ENCODE measurements at regions not wholly inside any gene's neighbourhood (a gene's known extent, or its start where the extent isn't known, plus 50 kb on each side); places are given as distances from the start of the nearest gene placed in this dataset.
"Not testable (repeated sequence)": the region's sequence is repeated elsewhere in the genome, so short reads cannot be mapped to it uniquely, and the experiment has no call there.

DNA sequence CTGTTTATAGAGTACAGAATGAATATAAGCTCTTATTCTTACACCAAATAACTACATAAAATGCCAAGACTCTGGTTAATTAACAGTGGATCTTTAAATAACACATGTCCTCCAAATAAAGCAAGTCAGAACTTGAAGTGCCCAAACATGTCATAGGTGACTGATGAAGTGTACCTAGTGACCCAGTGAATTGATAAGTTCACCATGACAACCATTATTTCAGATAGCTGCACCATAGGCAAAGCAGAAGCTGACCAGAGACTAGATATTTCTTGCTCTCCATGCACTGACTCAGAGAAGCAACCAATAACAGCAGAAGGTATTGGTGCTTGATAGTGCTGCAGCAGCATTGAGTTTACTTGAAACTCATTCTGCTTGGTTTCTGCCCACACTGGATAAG is 192.1 kb downstream of the DUSP10 start:
- no peak for DNase-seq (ENCODE audit: low read depth in 4 of 4, low spot score in 3 of 4)

DNA sequence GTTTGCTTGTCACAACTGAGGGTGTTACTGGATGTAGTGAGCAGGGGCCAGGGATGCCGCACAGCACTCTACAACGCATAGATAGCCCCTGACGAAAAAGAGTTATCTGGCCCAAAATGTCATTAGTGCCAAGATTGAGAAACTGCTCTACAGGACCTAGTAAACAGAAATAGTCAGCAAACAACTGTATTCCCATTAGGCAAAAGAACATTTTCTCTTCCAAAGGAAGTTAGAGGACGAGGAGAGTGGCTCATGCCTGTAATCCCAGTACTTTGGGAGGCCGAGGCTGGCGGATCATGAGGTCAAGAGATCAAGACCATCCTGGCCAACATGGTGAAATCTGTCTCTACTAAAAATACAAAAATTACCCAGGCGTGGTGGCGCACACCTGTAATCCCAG is 189.1 kb downstream of the DUSP10 start:
- DNase-seq (ENCODE audit: low read depth in 4 of 4, low spot score in 3 of 4) = not testable (repeated sequence)

DNA sequence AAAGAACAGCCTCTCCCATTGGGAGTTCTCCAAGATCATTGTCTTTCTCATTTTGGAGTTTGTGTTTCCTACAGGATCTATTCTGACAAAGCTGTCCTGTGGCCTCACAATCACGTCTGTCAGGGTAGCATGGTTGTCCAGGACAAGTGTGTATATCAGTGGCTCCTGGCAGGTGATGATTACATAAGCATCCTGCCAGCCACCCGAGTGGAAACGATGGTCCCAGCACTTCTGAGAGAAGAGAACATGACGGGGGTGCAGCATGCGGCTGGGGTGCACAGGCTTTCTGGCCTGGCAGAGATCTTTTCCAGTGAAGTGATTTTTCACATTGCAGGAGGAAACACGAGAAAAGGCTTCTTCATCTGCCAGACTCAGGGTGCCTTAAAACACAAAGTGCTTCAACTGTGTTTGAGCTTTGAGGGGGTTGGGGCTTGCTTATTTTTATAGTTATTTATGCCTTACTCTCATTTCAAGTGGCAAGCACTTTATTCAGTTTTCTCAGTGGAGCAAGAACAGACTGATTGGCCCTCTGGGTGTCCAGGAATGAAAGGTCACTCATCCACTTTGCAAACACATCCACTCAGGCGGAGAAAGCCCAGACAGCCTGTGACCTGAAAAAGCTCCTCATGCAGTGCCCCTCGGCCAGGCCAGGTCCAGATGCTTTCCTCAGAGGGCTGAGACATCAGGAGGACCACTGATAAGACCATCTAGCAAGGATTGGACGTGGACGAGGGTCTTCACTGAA is 186.0 kb downstream of the DUSP10 start:
- no peak for DNase-seq (ENCODE audit: low read depth in 4 of 4, low spot score in 3 of 4)

DNA sequence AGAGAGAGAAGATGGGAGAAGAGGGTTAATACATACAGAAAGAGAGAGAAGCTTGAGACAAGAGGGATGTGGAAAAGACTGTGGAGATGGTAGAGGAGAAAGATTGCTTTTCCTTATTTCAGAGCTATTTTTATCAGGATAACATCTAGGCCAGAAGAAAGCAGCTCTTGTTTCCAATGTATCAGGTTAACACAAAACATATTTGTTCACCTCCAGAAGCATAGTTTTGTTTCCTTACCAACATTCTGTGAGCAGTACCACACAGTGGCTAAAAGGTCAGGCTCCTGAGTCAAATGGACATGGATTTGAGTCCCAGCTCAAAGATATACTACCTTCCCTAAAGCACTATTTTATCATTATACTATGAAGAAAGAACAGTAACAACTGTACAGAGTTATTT is 185.5 kb downstream of the DUSP10 start:
- no peak for DNase-seq (ENCODE audit: low read depth in 4 of 4, low spot score in 3 of 4)

DNA sequence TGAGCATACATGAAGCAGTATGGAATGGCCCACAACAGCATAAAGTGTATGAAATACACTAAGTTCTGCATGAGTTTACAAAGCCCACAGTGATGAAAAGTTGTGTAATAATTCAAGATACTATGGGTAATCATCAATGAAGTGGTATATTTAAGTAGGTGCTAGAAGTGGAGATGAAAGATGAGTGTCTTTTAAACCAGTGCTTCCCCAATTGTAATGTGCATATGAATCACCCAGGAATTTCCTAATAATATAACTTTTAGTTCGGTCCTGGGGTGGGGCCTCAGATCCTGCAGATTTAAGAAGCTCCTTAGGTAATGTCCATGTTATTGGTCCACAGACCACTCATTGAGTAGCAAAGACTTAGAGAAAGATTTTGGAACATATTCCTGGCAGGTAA is 184.9 kb downstream of the DUSP10 start:
- no peak for DNase-seq (ENCODE audit: low read depth in 4 of 4, low spot score in 3 of 4)

DNA sequence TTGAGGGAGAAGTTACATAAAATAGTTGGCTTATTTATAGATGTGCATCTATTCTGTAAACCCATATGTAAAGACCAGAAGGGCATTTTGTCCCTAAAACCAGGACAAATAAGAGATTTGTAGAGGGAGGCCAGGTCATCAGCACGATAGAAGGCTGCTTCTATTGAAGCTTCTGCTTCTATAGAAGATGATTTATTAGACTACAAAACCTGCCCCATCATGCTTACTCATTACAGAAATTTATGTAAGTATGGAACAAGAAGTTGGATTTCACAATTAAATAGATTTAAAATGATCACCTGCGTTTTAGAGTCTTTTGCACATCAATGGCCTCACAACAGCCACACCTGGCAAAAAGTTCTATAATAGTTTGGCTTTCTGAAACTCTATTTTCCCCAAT is 183.5 kb downstream of the DUSP10 start:
- DNase-seq (ENCODE audit: low read depth in 4 of 4, low spot score in 3 of 4) = no peak

DNA sequence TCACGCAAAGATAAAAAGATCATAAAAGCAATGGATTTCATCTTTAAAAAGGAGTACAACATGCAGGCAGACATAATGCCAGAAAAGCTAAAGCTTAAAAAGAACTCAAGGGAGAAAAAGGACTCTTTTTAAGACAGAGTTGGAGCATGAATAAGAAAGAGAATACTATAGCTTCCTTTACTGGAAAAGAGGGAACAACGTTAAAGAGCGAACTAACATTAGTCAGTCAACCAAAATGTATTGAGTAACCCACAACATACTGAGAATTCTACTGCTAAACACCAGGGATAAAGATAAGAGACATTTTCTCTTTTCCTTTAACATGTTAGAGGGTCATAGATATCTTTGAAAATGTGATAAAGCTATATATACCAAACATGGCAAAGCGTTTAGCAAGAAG is 182.0 kb downstream of the DUSP10 start:
- DNase-seq (ENCODE audit: low read depth in 4 of 4, low spot score in 3 of 4) = no peak

DNA sequence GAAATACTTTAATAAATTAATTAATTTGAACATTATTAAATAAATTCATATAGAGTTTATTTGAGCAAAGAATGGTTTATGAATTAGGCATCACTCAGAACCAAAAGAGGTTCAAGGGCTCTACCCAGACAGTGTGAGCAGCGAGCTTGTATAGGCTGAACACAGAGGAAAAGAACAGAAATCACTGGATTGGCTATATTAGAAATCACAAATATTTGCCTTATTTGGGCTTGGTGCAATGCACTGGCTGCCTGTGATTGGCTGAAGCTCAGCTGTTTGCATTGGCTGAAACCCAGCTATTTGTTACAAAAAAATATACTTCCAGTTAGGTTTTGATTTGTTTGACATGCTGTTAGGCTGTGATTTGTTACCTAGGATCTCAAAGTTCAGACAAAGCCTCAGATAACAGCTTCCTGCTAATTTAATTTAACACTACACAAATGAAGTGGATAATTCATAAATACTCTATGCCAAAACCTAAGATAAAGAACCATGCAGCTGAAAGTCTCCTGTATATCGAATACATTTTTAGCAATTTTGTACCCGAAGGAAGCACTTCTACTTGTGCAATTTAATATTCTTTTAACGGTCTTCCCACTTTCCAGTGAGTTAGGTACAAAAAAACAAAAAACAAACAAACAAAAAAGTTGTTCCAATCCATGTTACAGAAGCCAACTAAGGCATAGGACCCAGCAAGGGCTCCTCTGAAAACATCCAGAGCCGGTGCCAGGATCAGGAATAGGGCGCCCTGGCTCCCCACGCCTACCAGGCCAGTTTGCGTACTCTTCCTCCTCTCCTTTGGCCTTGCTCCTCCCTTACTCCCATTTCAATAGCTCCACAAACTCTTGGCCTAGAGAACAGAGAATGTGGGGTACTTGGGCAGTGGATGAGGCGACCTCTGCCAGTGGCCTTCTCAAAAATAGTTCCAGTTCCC is 179.1 kb downstream of the DUSP10 start:
- no peak for DNase-seq (ENCODE audit: low read depth in 4 of 4, low spot score in 3 of 4)

DNA sequence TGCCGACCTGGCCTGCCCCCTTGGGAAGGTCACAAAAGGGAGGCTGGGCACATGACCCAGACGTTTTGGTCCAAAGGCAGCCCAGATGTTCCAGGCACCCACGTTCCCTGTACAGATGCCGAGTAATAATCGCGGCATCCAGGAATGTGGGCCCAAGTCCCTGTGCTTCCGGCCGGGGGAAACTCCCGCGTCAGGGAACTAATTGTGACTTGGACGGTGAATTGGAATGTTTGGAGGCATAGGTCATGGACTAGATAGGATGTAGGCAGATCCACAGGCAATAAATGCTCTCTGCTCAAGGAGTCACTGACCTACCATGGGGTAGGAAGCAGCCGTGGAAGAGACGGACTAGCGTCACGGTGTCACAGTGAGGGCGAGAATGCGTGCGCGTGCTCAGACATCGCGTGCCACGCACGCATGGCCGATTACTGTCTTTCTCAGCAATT is 178.4 kb downstream of the DUSP10 start:
- DNase-seq (ENCODE audit: low read depth in 4 of 4, low spot score in 3 of 4) = no peak

DNA sequence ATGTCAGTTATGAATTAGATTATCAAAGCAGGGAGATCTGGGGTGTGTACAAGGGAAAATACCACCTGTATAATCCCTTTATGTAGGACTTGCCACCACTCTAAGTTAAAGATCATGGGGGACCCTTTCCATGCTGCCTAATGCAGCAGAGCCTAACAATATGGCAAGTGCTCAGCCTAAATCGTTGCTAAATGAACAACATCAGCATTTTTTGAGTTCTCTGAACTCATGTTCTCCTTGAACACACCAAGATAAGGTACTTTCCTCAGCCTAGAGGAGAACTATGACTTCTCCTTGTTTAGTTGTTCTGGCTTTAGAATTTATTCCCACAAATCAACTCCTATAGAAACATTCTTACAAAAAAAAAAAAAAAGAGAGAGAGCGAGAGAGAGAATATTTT is 177.0 kb downstream of the DUSP10 start:
- no peak for DNase-seq (ENCODE audit: low read depth in 4 of 4, low spot score in 3 of 4)

DNA sequence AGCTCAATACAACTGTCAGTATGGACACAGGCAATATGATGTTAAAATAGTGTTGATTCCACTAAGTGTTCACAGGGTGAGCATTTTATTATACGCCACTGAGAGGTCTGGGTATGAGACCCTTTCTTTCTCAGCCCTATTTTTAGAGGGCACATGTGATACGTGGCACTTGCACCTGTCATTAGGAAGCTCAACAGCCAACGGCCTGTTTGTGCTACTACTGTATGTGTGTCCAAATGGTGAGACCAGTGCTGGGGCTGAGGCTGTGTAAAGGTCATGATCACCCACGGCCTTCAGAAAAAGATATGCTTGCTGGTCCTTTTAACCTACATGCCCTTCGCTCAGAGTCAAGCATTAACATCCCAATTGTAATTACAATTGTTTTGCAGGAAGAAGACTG is 176.2 kb downstream of the DUSP10 start:
- DNase-seq (ENCODE audit: low read depth in 4 of 4, low spot score in 3 of 4) = no peak

DNA sequence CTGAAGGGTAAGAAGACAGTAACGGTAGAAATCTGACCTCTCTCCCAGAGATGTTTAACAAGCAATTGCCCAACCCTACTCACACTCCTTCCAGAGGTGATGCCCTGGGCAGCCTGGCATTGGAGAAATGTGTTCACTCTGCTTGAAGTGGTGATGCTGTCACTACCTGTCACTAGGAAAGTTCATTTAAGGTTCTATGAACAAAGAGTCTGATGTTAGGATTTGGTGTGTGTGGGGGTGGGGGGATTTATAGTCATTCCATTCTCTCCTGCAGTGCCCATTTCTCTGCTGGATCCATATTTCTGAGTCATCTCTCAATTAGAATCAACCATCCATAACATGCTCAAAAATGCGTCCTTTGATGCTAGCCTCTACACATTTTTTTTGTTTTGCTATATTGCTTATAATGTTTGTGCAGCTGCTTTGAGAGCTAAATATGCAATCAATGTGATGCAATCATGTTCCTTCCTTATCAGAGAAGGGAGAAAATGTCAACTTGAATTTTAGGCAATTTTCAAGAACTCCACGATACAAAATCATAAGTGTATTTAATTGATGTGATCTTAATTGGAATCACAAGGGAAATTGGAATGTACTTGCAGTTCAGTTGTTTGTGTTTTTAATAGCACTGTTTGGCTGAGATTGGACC is 173.9 kb downstream of the DUSP10 start:
- DNase-seq (ENCODE audit: low read depth in 4 of 4, low spot score in 3 of 4) = no peak

DNA sequence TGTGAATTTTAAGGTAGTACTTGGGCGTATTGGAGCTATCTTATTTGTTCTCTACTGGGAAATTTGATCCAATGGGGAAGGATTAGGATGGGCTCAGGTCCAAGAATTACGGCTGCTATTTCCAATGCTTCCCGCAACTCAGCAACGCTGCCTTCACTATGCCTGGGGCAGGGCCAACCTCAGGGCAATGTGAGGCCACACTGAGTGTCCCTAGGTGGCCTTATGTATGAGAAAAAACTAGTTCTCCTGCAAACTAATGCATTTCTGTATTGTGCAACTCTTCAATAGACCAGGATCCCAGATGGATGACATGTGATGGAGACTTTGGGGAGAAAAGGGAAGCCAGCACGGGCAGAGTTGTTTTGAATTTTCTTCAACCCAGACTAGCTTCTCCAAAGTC is 168.1 kb downstream of the DUSP10 start:
- DNase-seq (ENCODE audit: low read depth in 4 of 4, low spot score in 3 of 4) = no peak

DNA sequence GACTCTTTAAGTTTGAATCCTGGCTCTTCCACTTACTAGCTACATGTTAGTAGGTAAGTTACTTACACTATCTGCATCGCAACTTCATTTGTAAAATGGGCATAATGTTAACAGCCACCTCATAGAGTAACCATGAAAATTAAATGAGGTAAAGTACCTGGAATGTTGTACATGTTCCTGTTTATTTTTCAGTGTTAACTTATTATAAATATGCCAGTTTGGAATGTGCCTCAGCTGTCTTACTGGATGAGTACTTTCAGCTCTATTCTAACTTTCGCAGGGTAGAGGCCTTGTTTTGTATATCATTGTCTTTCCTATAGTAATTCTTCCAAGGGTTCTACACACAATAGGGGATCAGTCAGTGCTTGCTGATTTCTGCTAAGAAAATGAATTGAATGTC is 167.4 kb downstream of the DUSP10 start:
- DNase-seq (ENCODE audit: low read depth in 4 of 4, low spot score in 3 of 4) = no peak

DNA sequence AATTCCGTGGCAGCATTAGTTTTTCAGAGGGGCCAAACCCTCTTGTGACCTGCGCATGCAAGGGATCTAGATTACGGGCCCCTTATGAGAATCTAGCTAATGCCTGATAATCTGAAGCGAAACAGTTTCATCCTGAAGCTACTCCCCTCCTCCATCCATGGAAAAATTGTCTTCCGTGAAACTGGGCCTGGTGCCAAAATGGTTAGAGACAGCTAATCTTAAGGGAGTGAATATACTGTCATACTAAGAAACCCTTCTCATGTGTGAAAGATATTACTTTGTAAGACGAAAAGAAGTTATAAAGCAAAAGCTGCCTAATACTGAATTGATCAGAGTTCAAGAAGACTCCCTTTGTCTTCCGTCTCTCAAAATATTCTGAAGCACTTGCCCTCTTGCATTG is 166.3 kb downstream of the DUSP10 start:
- DNase-seq (ENCODE audit: low read depth in 4 of 4, low spot score in 3 of 4) = no peak

DNA sequence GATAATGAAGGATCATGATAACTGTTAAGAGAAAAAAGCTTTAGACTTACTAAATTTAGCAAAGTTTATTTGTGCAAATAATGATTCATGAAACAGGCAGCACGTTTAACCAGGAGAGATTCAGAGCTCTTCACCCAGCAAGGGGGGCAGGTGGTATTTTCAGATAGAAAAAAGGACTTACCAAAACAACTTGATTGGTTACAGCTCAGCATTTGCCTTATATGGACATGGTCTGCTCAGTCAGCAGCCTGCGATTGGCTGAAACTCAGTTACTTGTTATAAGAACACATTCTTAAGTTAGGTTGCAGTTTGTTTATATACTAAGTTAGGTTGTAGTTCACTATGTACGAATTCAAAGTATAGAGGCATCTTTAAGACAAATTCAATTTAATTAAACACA is 165.6 kb downstream of the DUSP10 start:
- DNase-seq (ENCODE audit: low read depth in 4 of 4, low spot score in 3 of 4) = no peak

DNA sequence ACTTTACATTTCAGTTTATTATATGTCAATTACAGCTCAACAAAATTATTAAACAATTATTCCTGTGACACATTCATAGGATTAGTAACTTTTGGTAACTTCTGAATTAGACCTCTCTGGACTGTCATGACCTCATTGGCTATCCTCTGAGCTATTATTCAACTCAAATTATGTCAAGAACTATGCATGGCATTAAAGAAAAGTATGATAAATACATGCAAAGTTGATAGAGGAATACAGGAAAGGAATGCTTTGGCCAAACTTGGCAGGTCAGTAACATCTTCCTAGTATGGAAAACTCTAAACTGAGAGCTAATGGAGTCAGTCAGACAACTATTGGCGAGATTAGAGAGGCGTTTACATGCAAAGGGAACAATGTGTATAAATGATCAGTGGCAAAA is 158.4 kb downstream of the DUSP10 start:
- no peak for DNase-seq (ENCODE audit: low read depth in 4 of 4, low spot score in 3 of 4)

DNA sequence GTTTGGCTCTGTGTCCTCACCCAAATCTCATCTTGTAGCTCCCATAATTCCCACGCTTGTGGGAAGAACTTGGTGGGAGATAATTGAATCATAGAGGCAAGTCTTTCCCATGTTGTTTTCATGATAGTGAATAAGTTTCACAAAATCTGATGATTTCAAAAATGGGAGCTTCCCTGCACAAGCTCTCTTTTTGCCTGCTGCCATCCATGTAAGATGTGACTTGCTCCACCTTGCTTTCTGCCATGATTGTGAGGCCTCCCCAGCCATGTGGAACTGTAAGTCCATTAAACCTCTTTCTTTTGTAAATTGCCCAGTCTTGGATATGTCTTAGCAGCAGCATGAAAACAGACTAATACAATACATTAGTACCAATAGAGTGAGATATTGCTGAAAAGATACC is 154.9 kb downstream of the DUSP10 start:
- DNase-seq (ENCODE audit: low read depth in 4 of 4, low spot score in 3 of 4) = not testable (repeated sequence)

DNA sequence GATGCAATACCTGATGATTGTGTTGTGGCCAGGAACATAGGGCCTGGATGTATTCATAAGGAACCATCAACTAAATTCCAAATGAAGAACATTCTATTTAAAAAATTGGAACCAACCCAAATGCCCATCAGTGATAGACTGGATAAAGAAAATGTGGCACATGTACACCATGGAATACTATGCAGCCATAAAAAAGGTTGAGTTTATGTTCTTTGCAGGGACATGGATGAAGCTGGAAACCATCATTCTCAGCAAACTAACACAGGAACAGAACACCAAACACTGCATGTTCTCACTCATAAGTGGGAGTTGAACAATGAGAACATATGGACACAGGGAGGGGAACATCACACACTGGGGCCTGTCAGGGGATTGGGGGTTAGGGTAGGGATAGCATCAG is 150.6 kb downstream of the DUSP10 start:
- not testable (repeated sequence) for DNase-seq (ENCODE audit: low read depth in 4 of 4, low spot score in 3 of 4)

DNA sequence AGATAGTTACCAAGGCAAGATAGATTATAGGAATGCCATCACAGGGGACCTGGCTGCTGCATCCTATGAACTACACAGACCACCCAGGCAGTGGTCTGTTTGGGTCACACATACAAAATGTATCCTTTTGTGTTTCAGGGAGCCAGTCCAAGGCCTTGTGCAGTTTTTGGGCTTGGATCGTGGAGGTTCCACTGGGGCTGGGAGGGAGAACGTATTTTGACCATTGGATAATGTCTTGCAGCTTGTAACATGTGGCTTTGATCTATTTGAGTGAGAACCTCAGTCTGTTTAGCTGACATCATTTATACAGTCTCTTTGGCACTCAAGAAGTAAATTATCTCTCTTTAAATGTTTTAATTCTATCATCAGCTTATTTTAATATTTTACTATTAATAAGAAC is 147.3 kb downstream of the DUSP10 start:
- DNase-seq (ENCODE audit: low read depth in 4 of 4, low spot score in 3 of 4) = no peak

DNA sequence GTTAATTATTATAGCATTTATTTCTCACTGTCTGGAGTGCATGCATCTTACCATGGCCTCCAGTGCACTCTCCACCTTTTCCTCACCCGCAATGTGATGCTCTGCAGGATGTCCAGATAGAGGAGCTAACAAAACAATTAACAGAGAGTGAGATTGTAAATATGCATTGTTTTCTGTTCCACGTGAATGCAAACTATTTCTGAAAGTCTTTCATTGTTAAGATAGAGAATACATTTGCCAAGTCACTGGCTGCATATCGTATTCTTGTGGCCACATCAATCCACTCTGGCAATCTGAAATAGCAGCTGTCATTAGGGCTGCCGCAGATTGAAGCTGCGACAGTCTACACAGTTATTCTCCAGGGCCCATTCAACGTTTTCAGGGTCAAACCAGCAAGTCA is 143.8 kb downstream of the DUSP10 start:
- no peak for DNase-seq (ENCODE audit: low read depth in 4 of 4, low spot score in 3 of 4)
